ENCODE measurements at regions not wholly inside any gene's neighbourhood (a gene's known extent, or its start where the extent isn't known, plus 50 kb on each side); places are given as distances from the start of the nearest gene placed in this dataset.

DNA sequence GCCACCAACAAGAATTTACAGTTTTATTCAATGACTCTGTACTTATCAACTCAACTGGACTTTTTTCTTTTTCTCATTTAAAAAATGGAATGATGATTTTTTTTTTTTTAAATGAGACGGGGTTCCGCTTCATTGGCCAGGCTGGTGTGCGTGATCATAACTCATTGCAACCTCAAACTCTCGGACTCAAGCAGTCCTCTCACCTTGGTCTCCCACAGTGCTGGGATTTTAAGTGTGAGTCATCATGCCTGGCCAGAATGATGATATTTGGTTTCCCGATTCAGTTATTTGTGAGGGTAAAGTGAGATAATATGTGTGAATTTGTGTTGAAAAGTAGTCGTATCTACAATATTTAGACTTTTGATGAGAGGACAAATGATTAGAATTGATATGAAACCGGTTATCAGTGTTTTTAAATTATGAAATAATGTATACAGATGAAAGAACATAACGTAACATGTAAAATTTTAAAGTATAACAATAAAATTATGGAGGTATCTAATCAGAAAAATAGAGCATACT is 66.0 kb upstream of the UNC5C start:
- Mint-ChIP-seq H3K4me1 (ENCODE audit: low read depth) (no peaks in the 10 kb centered on the region), H3K4me3 (no peak overlapping the region), H3K27ac (no peak overlapping the region), H3K36me3 (ENCODE audit: low read depth) (no peaks in the 10 kb centered on the region), H3K27me3 (no peaks in the 10 kb centered on the region), H3K9me3 (no peaks in the 10 kb centered on the region)
- Histone ChIP-seq H3K4me1 (ENCODE audit: insufficient read depth, low read length) (no peaks in the 10 kb centered on the region), H3K27me3 (ENCODE audit: control insufficient read depth in 1 of 2, insufficient read depth in 2 of 2, low read length in 2 of 2) (no peaks in the 10 kb centered on the region), H3K4me3 (ENCODE audit: low read length) (no peak overlapping the region), H3K9me3 (ENCODE audit: control insufficient read depth in 1 of 2, insufficient read depth in 1 of 2, low read length in 2 of 2) (no peaks in the 10 kb centered on the region), H3K27ac (ENCODE audit: low read depth in 1 of 2, low read length in 2 of 2) (no peak overlapping the region), H3K36me3 (ENCODE audit: insufficient read depth, low read length) (no peaks in the 10 kb centered on the region)
- no peak for ATAC-seq (ENCODE audit: poor library complexity)
- DNase-seq = no peak
- intact Hi-C loops (cut with DNase I, micrococcal nuclease) = no loop called here
- CTCF ChIA-PET = no interaction called here
- TF ChIP-seq, protein P1, sequence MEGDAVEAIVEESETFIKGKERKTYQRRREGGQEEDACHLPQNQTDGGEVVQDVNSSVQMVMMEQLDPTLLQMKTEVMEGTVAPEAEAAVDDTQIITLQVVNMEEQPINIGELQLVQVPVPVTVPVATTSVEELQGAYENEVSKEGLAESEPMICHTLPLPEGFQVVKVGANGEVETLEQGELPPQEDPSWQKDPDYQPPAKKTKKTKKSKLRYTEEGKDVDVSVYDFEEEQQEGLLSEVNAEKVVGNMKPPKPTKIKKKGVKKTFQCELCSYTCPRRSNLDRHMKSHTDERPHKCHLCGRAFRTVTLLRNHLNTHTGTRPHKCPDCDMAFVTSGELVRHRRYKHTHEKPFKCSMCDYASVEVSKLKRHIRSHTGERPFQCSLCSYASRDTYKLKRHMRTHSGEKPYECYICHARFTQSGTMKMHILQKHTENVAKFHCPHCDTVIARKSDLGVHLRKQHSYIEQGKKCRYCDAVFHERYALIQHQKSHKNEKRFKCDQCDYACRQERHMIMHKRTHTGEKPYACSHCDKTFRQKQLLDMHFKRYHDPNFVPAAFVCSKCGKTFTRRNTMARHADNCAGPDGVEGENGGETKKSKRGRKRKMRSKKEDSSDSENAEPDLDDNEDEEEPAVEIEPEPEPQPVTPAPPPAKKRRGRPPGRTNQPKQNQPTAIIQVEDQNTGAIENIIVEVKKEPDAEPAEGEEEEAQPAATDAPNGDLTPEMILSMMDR (IDR thresholded peaks at IDR 0.05) = no peak
- POLR2A ChIA-PET = no interaction called here

- TF ChIP-seq, protein P1 (IDR thresholded peaks at IDR 0.05) = no peak
- Histone ChIP-seq H3K9me3 (ENCODE audit: control insufficient read depth in 1 of 2, insufficient read depth in 1 of 2, low read length in 2 of 2) (no peaks in the 10 kb centered on the region), H3K27ac (ENCODE audit: low read depth in 1 of 2, low read length in 2 of 2) (no peak overlapping the region), H3K4me1 (ENCODE audit: insufficient read depth, low read length) (no peaks in the 10 kb centered on the region), H3K27me3 (ENCODE audit: control insufficient read depth in 1 of 2, insufficient read depth in 2 of 2, low read length in 2 of 2) (no peaks in the 10 kb centered on the region), H3K36me3 (ENCODE audit: insufficient read depth, low read length) (no peaks in the 10 kb centered on the region), H3K4me3 (ENCODE audit: low read length) (no peak overlapping the region)
- CTCF ChIA-PET = no interaction called here
- Mint-ChIP-seq H3K4me1 (ENCODE audit: low read depth) (no peaks in the 10 kb centered on the region), H3K36me3 (ENCODE audit: low read depth) (no peaks in the 10 kb centered on the region), H3K4me3 (no peak overlapping the region), H3K27me3 (no peaks in the 10 kb centered on the region), H3K9me3 (no peaks in the 10 kb centered on the region), H3K27ac (no peak overlapping the region)
- ATAC-seq (ENCODE audit: poor library complexity) (no peak), DNase-seq (no peak)
- intact Hi-C loops (cut with DNase I, micrococcal nuclease) = no loop called here
- POLR2A ChIA-PET = no interaction called here
These were observed 61.3 kb upstream of the UNC5C start for GRCh38 chr4:95610061-95610569.

DNA sequence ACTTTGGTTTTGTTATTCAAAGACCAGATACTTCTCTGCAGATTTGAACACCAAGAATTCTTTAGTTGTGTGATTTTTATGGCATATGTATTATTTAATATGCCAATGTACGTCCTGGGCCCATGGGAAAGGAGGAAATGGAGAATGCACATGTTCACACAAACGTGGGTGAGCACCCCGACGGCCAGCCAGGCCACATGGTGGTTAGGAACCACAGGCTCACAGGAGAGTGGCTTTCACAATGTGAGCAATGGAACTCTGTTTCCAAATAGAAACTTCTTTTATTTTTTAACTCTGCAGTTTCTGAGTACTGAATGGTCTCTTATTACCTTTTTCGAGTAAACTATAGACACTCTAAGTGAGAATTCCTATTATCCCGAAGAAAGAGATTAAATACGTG is 58.0 kb upstream of the UNC5C start:
- H3K4me3 Mint-ChIP-seq = no peak overlapping the region
- Histone ChIP-seq H3K36me3 (ENCODE audit: insufficient read depth, low read length) (no peaks in the 10 kb centered on the region), H3K27ac (ENCODE audit: low read depth in 1 of 2, low read length in 2 of 2) (no peak overlapping the region), H3K9me3 (ENCODE audit: control insufficient read depth in 1 of 2, insufficient read depth in 1 of 2, low read length in 2 of 2) (no peaks in the 10 kb centered on the region), H3K4me3 (ENCODE audit: low read length) (no peak overlapping the region), H3K4me1 (ENCODE audit: insufficient read depth, low read length) (no peaks in the 10 kb centered on the region), H3K27me3 (ENCODE audit: control insufficient read depth in 1 of 2, insufficient read depth in 2 of 2, low read length in 2 of 2) (no peaks in the 10 kb centered on the region)
- no peaks in the 10 kb centered on the region for H3K27me3 Mint-ChIP-seq
- no peaks in the 10 kb centered on the region for H3K9me3 Mint-ChIP-seq
- H3K27ac Mint-ChIP-seq = no peak overlapping the region
- TF ChIP-seq, protein P1 (IDR thresholded peaks at IDR 0.05) = no peak
- POLR2A ChIA-PET = no interaction called here
- CTCF ChIA-PET = no interaction called here
- ATAC-seq (ENCODE audit: poor library complexity) = no peak
- intact Hi-C loops (cut with DNase I, micrococcal nuclease) = no loop called here
- no peaks in the 10 kb centered on the region for H3K36me3 Mint-ChIP-seq (ENCODE audit: low read depth)
- DNase-seq = no peak
- no peaks in the 10 kb centered on the region for H3K4me1 Mint-ChIP-seq (ENCODE audit: low read depth)
